Putamen (tissue), 1 donor: ENCODE measurements at regions not wholly inside any gene's neighbourhood (a gene's known extent, or its start where the extent isn't known, plus 50 kb on each side); places are given as distances from the start of the nearest gene placed in this dataset.

Source experiments
- DNase-seq: peaks from one replicate; pipeline ENCODE4 v3.0.0-alpha.2; 2016; ENCODE audit warnings: low spot score

DNA sequence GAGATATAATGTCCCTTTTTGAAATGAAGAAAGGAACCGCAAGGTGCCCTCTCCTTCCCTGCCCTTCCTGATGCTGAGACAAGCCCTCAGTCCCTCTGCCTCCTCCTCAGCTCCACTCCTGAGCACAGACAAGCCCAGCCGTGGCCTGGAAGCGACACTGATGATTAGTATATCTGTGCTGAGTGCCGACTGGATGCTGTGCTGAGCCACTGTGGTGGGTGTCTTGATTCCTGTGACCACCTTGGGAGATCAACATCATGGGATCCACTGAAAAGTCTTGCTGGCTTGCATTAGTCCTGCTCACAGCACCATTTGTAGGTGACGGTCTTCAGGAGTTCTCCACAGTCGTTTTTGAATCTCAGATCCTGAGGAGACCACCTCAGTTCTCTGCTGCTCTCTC is 59.5 kb upstream of the HGFAC start:
- no peak for DNase-seq

DNA sequence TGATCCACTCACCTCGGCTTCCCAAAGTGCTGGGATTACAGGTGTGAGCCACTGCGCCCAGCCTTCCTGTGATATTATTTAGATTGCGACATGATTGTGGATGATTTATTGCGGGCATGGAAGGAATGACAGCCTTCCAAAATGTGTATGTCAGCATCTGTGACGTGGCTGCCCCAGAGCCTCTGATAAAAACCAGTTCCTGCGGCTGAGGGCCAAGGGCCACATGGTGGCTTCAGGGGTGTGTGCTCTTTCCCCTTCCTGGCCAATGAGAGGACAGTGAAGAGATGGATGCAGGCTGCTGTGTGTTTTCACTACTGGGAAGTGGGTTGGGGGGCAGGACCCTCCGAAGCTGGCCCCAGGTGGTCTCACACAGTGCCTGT is 57.4 kb upstream of the HGFAC start:
- no peak for DNase-seq

DNA sequence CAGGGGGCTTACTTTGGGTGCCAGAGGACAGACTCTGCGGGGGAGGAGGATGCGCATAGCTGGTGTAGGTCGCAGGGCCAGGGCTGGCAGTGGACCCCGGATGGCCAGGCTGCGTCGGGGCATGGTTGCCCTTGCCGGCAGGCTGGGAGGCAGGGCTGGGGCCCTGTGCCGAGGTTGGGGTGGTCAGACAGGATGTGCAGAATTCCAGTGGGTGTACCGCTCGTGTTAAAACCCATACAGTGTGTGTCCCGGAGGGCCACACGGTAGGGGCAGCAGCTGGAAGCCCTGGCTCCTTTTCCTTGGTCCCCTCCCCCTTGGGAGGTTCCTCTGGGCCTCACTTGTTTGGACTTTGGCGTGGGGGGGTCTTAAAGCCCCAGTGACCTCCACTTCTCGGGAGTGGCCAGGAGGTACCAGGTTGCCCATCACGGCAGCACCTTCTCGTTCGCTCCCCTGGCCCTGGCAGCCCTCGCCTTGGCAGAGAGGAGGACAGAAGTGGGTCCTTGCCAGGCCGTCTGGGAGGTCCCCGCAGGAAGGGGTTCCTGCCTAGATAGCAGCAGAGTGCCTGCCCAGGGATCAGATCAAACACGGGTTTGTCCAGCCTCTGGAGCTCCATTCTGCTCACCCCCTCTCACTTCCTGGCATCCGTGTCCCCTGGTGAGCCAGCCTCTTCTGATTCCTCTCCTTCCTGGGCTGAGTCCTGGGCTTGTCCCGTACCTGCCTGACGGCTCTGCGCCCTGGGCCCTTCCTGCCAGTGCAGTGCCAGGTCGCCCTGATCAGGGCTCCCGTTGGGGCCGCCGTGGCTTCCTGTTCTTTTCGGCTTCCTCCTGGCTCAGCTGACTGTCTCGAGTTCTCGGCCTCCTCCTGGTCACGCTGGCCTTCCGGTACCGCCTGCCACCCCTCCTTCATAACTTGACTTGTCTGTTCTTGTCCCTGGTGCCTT is 56.7 kb upstream of the HGFAC start:
- no peak for DNase-seq

DNA sequence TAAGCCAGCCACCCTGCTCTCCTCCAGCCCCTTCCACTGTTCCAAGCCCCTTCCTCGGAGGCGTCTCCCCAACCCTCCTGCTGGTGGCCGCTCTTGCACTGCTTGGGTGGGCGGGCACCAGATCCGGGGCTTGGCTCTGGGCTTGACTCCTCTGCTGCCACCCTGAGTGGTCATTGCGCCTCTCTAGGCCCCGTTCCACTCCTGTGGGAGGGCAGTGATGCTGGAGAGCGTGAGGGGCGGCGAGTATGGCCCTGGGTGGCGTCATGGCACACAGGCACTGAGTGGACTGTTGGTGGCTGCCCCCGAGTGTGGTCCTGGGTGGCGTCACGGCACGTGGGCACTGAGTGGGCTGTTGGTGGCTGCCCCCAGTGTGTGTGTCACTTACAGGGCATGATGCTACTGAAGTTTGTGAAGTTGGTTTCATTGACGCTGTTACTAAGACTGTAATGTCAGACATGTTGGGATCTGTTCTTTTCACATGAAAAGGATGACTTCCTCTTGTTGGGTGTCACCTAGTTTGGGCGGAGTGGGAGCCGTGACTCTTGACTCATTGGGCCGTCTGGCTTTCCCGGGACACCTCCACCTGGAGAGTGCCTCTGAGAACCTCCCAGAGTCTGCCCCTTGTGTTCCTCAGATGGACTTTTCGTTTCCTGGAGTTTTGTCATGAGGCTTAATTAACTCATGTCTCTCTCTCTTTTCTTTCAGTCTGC is 55.9 kb upstream of the HGFAC start:
- no peak for DNase-seq

DNA sequence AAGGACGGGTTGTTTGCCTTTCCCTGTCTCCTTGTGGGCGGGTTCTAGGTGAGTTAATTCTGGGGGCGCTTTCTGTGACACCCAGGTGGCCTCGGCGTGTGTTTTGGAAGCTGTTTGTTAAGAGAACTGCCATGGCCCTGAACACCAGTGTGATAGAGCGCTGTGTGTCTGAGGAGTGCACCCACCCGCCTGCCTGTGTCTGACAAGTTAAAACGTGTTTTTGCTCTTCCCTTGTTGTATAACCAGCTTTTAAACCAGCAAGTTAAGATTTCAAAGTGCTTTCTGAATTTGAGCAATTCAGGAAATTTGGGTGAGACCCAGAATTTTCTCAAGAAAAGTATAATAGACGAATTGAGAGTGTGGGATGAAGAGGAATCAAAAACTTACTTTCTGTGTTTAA is 55.2 kb upstream of the HGFAC start:
- no peak for DNase-seq

DNA sequence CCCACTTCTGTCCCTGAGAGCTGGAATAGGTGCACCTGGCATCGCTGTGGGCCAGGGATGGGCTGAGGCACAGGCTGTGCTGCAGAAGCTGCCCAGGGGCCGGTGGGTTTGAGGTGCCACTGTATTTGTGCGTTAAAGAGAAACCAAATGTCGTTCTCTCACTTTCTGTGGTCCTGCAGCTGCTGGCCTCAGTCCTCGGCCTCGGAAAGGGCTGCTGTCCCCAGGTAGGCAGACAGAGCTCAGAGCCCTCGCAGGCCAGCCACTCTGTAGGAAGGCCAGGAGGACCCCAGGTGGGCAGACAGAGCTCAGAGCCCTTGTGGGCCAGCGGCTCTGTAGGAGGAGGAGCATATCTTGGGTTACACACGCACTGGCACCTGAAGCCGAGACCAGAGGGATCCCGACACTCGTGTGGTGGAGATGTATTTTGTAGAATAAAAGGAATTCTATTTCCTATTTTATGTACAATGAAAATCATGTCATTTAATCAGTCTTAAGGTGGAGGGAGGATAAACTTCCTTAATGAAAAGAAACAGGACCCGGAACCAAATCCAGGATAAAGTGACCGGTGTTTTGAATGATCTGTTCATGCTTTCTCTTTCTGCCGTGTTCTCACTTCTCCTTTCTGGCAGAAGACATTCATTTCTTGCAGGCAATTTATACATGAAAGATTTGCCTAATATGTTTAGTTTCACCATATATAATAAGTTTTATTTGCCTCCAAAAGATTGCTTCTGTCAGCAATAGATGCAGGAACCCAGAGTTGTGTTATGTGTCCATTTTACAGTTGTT is 54.4 kb upstream of the HGFAC start:
- DNase-seq: no peak

DNA sequence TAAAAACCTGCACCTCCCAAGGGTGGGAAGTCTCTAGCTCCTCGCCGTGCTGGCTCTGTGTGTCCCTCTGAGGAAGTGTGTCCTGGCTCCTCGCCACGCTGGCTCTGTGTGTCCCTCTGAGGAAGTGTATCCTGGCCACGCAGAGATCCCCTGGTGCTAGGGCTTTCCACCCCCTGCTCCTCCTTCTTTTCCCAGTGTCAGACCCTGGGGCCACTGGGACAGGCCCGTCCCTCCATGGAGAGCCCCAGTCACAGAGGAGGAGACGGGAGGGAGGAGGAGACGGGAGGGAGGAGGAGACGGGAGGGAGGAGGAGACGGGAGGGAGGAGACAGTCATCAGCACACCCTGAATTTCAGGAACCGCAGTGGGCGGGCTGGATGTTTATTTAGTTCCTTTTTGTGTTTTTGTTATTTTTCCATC is 53.8 kb upstream of the HGFAC start:
- no peak for DNase-seq

DNA sequence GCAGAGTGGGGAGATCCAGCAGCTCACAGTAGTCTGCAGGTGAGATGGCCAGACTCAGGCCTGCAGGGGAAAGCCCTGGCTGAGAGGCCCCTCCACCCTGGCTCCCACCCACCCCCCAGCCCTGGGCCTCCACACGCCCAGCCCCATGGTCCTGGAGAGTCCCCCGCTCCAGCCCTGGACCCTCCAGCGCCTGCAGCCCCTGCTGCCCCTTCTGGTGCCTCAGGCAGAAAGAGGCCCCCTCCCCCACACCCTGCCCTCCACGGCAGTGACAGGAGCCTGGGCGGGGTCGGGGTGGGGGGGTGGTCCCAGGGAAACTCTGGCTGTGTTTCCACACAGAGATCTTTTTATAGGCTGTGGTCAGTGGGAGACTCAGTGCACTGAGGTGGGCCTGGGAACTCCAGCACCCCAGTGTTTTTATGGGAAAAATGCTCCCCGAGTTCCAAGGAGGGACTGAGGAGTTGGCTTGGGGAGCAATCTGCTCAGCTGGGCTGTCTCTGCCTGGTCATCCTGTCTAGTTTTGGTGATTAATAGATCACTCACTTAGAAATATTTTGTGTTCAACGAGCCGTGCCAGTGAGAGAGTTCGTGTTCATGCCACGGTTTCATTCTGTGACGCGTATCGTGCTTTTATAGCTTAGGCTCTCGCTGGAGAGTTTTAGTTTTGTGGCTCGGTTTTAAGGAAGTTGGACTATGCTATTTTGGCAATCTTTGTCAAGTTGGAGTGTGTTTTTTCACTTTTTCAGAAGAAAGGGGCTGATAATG is 53.1 kb upstream of the HGFAC start:
- DNase-seq: no peak

DNA sequence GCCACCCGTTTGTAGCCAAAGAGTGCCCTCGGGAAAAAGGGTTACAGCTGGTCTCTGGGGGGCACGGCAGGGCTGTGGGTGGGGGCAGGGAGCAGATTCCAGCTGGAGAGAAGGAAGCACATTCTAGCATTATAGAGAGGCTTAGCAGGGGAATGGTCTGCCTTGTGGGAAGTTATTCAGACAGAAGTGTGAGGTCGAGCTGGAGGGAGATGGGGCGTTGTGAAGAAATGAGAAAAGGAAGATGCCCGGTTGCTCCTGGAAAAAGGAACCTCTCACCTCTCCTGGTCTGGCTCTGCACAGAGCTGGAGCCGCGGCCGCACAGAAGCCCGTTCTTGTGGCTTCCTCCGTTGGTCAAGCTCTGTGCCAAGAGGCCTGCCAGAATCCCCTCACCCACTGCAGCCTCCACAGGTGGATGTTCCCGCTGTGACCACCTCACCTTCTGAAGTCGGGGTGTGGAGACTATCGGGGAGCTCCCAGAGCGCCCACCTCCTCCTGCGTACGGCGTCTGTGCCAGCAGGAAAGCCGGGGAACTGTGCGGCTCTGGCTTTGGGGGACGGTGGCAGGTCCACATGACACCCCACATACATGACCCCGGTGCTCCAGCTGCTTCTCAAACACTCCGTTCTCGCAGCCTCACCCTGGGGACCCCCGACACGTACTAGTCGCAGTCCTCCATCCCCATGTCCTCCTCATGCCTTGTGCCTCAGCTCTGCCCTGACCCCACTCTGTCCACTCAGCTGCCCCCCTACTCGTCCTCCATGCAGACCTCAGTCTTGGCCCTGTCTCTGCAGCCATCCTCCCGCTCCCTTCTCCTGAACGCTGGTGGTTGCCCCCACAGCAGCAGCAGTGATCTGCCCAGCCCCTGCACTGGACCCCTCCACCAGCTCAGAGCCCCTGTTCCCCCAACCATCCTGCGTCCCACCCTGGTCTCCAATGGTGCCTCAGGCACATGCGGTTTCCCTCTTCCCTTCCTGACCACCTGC is 52.2 kb upstream of the HGFAC start:
- DNase-seq: no peak

DNA sequence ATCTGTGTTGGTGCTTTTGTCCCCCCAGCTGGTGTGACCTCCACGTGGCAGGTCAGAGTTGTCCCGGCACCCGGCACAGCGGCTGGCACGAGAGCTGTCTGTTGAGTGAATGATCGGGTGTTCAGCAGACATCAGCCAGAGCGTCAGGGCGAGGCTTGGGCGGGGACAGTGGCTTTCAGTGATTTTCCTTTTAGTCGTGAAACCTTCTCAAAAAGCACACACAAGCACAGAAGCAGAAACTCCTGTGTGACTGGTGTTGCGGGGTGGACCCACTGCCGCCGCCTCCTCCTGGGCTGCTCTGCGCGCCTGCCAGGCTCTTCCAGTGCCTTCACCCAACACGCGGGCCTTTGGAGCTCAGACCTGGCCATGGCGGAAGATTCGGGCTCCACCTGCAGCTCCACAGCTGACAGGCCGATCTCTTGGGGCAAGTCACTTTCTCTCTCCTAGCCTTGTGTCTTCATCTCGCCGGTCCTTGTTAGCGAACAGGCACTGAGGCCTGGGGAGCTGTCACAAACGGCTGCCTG is 51.4 kb upstream of the HGFAC start:
- no peak for DNase-seq

DNA sequence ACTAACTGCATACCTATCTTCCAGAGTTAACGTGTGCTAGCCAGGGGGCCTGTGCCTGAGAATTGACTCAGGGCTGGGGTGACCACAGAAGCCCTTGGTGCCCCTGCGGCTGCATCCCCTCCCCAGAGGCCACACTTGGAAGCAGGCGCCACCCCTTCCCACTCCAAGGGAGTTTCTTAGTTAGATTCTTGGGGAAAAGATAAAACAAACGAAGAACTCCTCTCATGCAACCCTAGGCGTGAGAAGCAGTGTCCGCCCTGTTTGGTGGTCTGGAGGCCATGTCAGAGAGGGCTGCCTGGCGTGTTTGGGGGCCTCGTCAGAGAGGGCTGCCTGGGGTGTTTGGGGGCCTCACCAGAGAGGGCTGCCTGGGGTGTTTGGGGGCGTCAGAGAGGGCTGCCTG is 50.3 kb upstream of the HGFAC start:
- DNase-seq: no peak
